GM18502 (cell line): ENCODE measurements at regions not wholly inside any gene's neighbourhood (a gene's known extent, or its start where the extent isn't known, plus 50 kb on each side); places are given as distances from the start of the nearest gene placed in this dataset.

Experiments
- ATAC-seq: cut with Tn5 transposase; IDR thresholded peaks from one replicate; pipeline ENCODE4 v1.9.1; 2021; ENCODE audit warnings: mild to moderate bottlenecking; ENCODE audit not compliant: unreplicated experiment, poor library complexity

GRCh38 chr17:56735842-56736241, 97.9 kb downstream of the C17orf67 start:
- ATAC-seq, result no peak

GRCh38 chr17:56737421-56738161, 96.1 kb downstream of the C17orf67 start:
- no peak for ATAC-seq

GRCh38 chr17:56739376-56739775, 94.3 kb downstream of the C17orf67 start:
- no peak for ATAC-seq

GRCh38 chr17:56739776-56740175, 93.9 kb downstream of the C17orf67 start:
- no peak for ATAC-seq

- no peak for ATAC-seq
Measured at GRCh38 chr17:56740481-56740880, 93.2 kb downstream of the C17orf67 start.
